ENCODE measurements at regions not wholly inside any gene's neighbourhood (a gene's known extent, or its start where the extent isn't known, plus 50 kb on each side); places are given as distances from the start of the nearest gene placed in this dataset.
"Not testable (repeated sequence)": the region's sequence is repeated elsewhere in the genome, so short reads cannot be mapped to it uniquely, and the experiment has no call there.

DNA sequence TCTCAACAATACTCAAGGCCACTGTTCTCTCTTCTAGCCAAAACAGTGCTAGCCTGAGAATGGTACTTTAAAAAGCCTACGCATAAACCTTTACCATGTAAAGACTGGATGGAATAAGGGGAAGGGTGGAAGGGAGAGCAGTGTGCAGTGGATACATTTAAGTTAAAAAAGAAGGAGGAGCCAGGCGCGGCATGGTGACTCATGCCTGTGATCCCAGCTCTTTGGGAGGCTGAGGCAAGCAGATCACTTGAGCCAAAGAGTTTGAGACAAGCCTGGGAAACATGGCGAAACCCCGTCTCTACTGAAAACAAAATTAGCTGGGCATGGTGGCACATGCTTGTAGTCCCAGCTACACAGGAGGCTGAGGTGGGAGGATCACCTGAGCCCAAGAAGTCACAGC is 127.7 kb upstream of the KIF2A start:
- no peak for DNase-seq (ENCODE audit: low spot score)

DNA sequence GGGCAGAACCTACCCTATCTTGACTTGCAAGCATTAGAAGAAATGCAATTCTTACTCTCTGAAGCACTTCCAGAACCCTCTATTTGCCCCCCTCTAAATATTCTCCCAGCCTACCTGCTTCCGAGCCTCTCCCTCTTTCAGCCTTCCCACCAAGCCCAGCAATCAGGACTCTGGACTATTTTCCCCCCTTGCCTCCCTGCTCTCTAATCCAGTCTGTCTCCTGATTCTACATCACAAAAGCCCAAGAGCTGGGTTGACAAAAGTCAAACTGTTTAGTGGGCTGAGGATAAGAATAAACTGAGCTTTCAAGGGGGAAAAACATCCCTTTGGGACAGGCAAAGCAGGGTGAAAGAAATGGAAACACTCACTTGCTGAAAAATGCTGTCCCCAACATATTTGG is 123.2 kb upstream of the KIF2A start:
- no peak for DNase-seq (ENCODE audit: low spot score)

DNA sequence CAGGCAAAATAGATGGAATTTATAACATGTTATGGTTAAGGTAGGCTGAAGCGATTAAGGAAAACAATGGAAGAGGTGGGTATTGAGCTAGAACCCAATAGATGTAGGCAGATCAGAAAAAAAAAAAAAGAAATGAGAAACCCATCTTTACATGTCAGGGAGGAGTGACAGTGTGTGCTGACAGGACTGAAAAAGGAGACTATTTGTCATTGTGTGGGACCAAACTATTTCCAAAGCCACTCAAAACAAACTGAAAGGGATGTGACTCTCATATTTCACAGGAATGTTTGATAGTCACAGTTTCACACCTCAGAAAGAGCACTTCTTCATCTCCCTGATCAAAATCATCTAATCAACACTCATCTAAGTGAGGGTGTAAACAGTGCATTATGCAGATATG is 122.3 kb upstream of the KIF2A start:
- no peak for DNase-seq (ENCODE audit: low spot score)

- no peak for DNase-seq (ENCODE audit: low spot score)
Observed at GRCh38 chr5:62184444-62184843, 121.6 kb upstream of the KIF2A start.

- DNase-seq (ENCODE audit: low spot score) = no peak
Observed at GRCh38 chr5:62190173-62190572, 115.8 kb upstream of the KIF2A start.

- no peak for DNase-seq (ENCODE audit: low spot score)
Observed at GRCh38 chr5:62190931-62191330, 115.1 kb upstream of the KIF2A start.

- no peak for DNase-seq (ENCODE audit: low spot score)
Observed at GRCh38 chr5:62192958-62193357, 113.0 kb upstream of the KIF2A start.

DNA sequence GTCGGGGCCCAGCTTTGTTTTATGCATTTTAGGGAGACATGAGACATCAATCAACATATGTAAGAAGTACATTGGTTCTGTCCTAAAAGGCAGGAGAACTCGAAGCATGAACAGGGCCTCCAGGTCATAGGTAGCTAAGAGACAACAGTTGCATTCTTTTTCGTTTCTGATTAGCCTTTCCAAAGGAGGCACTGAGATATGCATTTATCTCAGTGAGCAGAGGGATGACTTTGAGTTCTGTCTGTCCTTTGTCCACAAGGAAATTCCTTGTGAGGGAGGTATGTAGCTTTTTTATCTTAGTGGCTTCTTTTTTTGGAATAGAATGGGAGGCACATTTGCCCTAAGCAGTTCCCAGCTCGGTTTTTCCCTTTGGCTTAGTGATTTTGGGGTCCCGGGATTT is 109.5 kb upstream of the KIF2A start:
- DNase-seq (ENCODE audit: low spot score) = not testable (repeated sequence)

DNA sequence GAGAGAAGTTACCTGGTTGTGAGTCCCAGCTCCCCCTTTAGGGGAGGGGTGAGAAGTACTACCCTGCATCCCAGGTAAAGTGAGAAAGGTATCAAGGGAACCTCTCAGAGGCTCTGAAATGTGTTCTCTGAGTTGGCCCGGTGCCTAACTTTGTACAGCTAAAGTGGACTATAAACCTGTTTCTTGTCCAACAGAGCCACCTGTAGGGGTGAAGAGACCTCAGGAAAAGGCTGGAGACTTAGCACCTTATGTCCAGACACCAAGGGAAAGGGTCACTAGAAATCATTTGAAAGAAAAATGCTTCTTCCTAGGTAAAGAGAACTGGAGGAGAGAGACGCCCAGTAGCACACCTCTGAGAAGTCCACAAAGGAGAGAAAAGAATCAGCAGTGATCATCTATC is 108.3 kb upstream of the KIF2A start:
- no peak for DNase-seq (ENCODE audit: low spot score)

- no peak for DNase-seq (ENCODE audit: low spot score)
Observed at GRCh38 chr5:62198421-62198820, 107.6 kb upstream of the KIF2A start.

DNA sequence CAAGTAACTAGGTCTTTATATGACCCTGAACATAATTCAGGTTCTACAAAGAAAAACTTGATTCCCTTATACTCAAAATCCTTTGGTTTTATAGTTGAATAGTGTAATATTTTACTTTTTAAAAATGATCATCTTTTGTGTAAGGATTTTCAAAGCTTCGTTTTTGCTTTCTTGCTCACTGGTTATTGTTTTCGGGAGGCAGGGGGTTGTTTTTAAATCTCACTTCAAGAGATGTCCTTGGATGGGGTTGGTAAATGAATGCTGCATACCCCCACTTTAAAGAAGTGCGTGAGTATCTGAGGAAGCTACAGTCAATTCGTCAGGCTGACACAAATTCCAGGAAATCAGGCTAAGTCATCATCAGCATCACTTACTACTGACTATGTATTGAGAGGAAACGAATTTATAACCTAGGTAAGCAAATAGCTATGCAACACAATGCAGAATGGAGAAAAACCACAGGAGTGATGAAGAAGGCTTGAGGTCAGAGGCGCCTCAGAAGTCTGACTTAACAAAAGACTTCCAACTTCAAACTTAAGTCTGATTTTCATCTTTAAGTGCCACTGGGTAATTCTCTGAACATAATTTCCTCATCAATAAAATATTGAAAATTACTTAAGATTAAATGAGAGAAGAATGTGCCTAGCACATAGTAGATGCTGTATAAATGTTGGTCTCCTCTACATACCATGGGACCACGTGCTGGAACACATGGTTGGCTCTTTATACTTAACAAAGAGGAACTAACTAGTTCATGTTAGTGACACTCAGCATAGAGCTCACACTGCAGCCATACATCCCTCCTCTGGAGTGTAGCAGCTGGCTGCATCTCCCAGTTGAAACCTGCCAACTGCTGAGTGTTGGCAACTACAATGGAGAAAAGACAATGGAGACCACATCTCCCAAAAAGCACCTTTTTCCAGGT is 106.0 kb upstream of the KIF2A start:
- no peak for DNase-seq (ENCODE audit: low spot score)

DNA sequence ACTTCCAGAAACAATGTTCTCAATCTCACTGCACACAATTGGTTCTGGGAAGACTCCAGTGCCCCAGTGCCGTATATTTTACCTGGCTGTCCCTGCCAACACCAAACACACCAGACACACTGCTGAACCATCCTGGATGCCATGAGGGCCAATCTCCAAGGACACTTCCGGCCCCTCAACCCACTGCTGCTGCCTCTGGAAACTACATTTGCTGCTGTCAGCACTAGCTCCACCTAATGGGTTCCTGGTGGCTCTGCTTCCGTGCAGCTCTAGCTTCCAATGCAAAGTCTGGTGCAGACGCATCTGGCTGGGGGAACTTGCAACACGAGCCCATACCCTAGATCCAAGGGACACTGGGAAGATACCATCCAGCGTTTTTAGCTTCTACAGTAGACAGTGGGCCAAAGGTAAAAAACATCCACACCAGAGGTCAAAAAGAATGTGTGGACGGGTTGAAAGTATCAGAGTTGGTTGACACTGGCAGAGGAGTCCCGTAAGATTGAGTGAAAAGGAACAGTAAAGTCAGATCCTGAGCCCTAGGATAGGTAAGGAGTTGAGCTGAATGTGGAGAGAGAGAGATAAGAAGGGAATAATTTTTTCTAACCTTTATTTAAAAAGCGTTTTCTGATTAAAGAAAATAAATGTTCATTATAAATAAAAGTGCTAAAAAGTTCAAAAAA is 99.7 kb upstream of the KIF2A start:
- no peak for DNase-seq (ENCODE audit: low spot score)

DNA sequence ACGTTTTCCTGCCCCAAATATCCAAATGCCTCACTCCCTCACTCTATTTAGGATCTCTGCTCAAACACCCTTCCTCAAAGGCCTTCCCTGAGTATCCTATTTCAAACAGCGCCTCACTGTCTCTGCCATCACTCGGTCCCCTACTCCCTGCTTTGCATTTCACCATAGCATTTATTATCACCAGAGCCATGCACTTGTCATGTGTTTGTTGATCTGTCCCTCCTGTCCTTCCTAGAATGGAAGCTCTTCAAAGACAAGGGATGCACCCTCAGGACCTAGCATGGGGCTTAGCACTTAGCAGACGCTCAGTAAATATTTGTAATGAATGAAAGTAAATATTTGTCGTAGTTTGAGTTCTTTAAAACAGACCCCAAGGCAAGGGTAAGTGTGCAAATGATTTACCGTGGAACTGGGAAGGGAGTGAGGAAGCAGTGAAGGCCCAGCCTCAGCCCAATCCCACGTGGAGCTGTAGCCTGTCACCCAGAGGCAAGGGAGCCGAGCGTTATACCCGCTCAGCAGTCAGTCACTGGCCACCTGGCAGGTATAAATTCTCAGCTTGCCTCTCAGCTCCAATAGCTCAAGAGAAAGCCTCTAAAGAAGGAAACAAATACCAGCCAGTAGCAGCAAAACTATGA is 97.7 kb upstream of the KIF2A start:
- DNase-seq (ENCODE audit: low spot score) = no peak

- DNase-seq (ENCODE audit: low spot score) = no peak
Observed at GRCh38 chr5:62211405-62211804, 94.6 kb upstream of the KIF2A start.

DNA sequence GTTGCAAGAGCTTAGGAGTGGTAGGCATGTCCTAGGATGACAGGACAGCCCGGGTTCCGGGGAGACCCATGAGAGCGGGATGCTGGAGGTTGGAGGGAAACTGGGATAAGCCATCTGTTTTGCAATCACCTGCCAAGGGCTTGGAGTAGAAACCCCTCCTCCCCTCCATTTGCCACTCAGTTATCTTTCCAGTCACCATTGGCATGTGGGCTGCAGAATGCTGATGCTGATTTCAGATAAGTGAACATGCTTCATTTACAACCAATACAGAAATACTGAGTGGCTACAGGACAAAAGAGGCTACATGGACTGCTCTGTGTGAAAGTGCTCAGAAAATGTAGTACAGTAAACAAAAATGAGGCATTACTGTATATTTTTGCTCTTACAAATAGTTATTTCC is 93.4 kb upstream of the KIF2A start:
- no peak for DNase-seq (ENCODE audit: low spot score)

DNA sequence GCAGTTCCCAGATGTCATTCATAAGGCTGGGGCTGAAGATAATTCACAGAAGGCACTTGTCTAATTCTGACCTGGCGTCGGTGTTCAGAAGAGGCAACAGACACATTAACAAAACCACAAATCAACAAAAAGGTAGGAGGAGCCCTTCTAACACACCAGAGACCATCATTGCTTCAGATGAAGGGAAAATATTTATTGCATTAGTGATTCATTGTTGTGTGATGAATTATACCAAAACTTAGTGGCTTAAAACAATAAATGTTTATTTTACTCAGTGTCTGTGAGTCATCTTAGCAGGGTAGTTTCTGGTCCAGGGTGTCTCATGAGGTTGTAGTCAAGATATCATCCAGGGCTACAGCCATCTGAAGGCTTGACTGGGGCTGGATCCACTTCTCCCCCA is 91.3 kb upstream of the KIF2A start:
- no peak for DNase-seq (ENCODE audit: low spot score)

- not testable (repeated sequence) for DNase-seq (ENCODE audit: low spot score)
Observed at GRCh38 chr5:62216603-62217002, 89.4 kb upstream of the KIF2A start.

- DNase-seq (ENCODE audit: low spot score) = not testable (repeated sequence)
Observed at GRCh38 chr5:62217095-62217494, 88.9 kb upstream of the KIF2A start.

DNA sequence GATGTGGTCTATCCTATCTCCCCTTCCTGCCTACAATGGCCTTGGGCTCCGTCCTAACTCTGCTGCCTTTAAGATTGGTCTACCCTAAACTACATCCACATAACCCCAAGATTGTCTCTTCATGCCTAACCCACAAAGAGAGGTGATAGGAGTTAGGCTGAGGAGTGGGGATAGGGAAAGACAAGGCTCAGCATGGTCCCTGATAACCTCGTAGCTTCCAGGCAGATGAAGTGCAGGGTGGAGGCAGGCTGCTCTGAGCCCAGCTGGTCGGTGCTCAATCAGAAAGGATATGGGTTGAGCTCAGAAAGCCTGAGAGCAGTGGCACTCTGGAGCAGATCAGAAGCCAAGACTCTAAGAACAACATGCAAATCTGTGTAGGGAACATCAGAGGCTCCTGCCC is 87.1 kb upstream of the KIF2A start:
- DNase-seq (ENCODE audit: low spot score) = not testable (repeated sequence)

DNA sequence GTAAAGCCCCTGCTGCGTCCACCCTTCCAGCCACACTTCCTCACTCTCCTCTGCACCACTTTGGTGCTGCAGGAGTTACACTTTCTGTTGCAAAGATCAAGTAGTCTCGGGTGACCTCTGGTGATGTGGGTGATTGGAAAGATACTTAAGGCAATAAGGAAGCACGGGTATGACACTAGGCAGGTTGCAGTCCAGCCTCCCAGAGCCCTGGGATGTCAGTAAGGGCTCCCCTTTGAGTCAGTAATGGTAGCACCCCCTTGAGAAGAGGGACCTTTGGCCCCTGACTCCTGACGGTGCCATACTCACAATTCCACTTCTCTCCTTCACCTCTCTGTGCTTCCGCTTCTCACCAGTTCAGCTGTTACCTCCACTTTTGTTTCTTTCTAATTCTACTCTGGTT is 84.1 kb upstream of the KIF2A start:
- not testable (repeated sequence) for DNase-seq (ENCODE audit: low spot score)

DNA sequence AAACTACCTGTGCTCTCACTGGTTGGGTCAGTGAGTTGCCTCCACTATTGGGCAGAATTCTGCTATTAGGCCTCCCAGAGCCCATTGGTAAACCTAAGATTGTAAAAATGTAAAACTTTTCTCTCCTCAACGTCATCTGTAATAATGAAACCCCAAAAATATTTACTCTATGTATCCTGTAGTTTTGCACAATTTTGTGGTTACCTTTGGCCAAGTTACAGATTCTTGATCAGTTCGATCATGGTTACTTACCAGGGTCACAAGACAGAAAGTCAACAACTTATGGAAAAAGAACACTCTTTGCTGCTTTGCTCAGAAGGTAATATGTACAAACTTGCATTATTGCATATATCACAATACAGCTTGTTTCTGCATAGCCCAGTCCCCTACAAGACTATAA is 83.7 kb upstream of the KIF2A start:
- DNase-seq (ENCODE audit: low spot score) = not testable (repeated sequence)

DNA sequence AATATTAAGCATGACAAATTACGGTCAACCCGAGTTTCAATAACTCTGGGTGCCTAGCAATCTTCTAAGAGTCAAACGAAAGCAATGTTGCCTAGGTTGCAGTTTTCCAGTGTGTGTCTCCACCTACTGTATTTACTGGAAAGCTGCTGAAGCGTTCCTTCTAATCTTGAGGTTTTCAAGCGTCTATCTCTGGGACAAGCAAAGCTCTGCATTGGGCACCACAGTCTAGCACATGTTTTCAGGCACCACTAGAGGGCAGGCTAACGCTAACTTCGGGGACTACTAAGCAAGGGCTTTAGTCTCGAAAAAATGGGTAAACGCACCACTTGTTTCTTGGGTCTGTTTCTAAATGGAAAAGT is 82.7 kb upstream of the KIF2A start:
- not testable (repeated sequence) for DNase-seq (ENCODE audit: low spot score)

DNA sequence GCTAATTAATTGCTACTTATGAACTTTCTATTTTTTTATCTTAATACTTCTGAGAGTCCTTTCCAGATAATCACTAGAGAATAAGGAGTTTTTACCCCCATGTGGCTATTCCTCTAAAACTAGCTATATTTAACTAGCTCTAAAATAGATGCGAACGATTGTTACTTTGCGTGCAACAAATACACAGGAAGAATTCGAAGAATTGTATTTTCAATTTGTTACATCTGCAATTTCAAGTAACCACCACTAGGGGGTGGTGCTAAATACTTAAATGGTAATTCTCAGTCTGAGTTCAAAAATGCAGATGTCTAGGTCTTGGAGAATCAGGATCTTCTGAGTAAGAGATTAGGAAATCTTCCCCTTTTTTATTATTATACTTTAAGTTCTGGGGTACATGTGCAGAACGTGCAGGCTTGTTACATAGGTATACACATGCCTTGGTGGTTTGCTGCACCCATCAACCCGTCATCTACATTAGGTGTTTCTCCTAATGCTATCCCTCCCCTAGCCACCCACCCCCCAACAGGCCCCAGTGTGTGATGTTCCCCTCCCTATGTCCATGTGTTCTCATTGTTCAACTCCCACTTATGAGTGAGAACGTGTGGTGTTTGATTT is 80.9 kb upstream of the KIF2A start:
- not testable (repeated sequence) for DNase-seq (ENCODE audit: low spot score)

Data from CD4-positive, alpha-beta T cell treated with Interleukin-6 at 100 ng/mL for 8 hours (primary cell).